ENCODE measurements at regions not wholly inside any gene's neighbourhood (a gene's known extent, or its start where the extent isn't known, plus 50 kb on each side); places are given as distances from the start of the nearest gene placed in this dataset.

DNA sequence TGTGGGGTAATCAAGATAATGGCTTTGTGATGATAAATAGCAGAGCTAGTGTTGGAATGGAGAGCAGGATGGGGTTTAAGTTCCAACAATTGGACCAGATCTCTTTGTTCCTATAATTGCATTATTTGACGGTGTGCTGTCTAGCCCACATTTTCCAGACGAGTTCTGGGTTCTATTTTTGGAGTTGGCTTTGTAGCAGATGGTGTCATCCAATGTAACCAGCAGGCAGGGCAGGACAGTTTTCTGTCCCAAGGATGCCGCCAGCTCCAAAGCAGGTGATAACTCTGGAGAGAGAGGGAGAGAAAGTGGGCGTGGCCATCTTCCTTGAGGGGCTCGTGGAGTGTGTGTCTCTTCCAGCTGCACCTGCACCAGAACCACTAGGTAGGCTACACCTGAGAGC lies 251.3 kb downstream of the KIF4B start:
- Histone ChIP-seq H3K9me3 (no peaks in the 10 kb centered on the region), H3K36me3 (no peaks in the 10 kb centered on the region), H3K4me3 (no peak overlapping the region), H3K27ac (no peak overlapping the region), H3K27me3 (no peaks in the 10 kb centered on the region), H3K4me1 (no peaks in the 10 kb centered on the region)
- intact Hi-C loops (cut with DNase I): no loop called here
- DNase-seq (no peak), ATAC-seq (no peak)
- TF ChIP-seq, protein P1, sequence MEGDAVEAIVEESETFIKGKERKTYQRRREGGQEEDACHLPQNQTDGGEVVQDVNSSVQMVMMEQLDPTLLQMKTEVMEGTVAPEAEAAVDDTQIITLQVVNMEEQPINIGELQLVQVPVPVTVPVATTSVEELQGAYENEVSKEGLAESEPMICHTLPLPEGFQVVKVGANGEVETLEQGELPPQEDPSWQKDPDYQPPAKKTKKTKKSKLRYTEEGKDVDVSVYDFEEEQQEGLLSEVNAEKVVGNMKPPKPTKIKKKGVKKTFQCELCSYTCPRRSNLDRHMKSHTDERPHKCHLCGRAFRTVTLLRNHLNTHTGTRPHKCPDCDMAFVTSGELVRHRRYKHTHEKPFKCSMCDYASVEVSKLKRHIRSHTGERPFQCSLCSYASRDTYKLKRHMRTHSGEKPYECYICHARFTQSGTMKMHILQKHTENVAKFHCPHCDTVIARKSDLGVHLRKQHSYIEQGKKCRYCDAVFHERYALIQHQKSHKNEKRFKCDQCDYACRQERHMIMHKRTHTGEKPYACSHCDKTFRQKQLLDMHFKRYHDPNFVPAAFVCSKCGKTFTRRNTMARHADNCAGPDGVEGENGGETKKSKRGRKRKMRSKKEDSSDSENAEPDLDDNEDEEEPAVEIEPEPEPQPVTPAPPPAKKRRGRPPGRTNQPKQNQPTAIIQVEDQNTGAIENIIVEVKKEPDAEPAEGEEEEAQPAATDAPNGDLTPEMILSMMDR (IDR thresholded peaks at IDR 0.05): no peak

DNA sequence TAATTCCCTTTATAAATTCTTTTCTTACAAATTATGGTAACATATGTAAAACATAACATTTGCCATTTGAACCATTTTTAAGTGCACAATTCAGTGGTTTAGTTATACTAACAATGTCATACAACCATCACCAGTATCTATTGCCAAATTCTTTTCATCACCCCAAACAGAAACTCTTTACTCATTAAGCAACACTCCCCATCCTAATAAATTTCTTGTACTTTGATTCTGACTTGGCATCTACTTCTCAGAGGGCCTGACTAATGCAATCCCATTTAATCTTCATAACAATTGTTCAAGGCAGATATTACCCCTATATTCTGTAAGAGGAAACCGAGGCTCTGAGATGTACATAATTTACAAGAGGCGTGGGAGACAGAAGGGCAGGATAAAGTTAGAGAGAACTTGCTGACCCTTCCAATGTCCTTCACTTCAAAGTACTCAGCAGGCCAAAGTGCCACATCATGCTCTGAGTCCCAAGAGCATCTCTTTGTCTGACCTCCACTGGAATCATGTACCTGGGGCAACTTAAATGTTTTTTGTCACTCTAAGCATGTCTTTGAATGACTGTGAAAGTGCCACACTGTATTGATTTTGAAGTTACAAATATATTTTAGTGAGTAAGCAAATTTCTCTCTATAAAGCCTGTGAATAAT lies 255.3 kb downstream of the KIF4B start:
- TF ChIP-seq, protein P1 (IDR thresholded peaks at IDR 0.05): no peak
- H3K27me3 ChIP-seq: no peaks in the 10 kb centered on the region
- H3K4me3 ChIP-seq: no peak overlapping the region
- DNase-seq (no peak), ATAC-seq (no peak)
- no peaks in the 10 kb centered on the region for H3K9me3 ChIP-seq
- intact Hi-C loops (cut with DNase I): no loop called here
- H3K36me3 ChIP-seq: no peaks in the 10 kb centered on the region
- H3K4me1 ChIP-seq: no peaks in the 10 kb centered on the region
- H3K27ac ChIP-seq: no peak overlapping the region

DNA sequence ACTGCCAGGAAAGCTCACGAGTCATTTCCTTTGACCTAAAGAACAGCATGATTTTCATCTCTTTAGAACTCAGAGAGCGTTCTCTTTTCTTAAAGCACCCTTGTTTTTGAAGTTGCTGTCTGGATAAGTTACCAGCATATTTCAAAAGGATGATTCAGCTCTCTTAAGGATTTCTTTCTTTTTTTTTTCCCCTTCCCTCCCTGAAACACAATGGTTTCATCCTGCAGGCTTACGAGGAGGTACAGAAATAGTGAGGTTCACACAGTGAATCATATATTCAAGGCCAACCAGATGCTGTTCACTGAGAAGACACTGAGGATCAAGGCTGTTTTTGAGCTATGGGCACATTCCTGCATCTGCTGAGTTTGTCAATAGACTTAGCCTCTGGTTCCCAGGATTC lies 257.2 kb downstream of the KIF4B start:
- H3K4me3 ChIP-seq: no peak overlapping the region
- DNase-seq (no peak), ATAC-seq (no peak)
- TF ChIP-seq, protein P1 (IDR thresholded peaks at IDR 0.05): no peak
- intact Hi-C loops (cut with DNase I): no loop called here
- H3K27me3 ChIP-seq: no peaks in the 10 kb centered on the region
- H3K36me3 ChIP-seq: no peaks in the 10 kb centered on the region
- H3K4me1 ChIP-seq: no peaks in the 10 kb centered on the region
- no peaks in the 10 kb centered on the region for H3K9me3 ChIP-seq
- H3K27ac ChIP-seq: no peak overlapping the region

DNA sequence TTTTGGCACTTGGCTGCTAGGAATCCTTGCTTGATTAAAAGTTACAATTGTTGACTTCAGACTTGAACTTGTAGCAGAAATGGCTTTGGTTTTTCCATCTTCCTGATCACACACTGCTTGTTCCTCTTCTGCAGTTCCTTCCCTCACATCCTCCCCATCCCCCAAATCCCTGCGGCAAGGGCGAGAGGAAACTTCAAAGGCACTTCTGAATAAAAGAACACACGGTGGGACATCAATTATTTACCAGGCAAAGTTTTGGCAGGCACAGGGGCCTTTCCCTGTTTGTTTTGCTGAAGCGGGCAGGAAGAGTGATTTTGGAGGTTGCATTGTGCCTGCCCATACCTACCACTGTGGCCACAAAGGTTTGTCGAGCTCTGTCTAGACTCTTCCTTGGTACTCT lies 260.9 kb downstream of the KIF4B start:
- Histone ChIP-seq H3K4me3 (no peak overlapping the region), H3K27ac (no peak overlapping the region), H3K27me3 (no peaks in the 10 kb centered on the region), H3K9me3 (no peaks in the 10 kb centered on the region), H3K4me1 (no peaks in the 10 kb centered on the region), H3K36me3 (no peaks in the 10 kb centered on the region)
- DNase-seq (no peak), ATAC-seq (no peak)
- intact Hi-C loops (cut with DNase I): no loop called here
- TF ChIP-seq, protein P1 (IDR thresholded peaks at IDR 0.05): no peak

DNA sequence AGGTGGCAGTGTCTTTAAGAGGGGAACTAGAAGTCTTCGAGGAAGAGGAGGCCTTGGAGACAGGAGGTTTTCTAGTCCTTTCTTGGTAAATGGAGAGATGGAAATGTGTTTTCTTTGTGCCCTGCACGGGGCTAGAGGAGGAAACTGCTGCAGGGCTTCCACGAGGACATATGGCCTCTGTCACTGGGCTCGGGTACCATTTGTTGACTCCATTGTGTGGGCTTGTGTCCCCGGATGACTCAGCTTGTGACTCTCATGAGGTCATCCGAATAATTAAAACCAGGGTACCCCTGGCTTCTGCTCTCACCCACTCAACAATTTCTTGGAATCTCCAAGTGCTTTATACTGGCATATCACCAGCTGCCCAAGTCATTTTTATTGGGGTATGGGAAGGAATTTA lies 261.7 kb downstream of the KIF4B start:
- DNase-seq (no peak), ATAC-seq (no peak)
- TF ChIP-seq, protein P1 (IDR thresholded peaks at IDR 0.05): no peak
- no peaks in the 10 kb centered on the region for H3K4me1 ChIP-seq
- no peaks in the 10 kb centered on the region for H3K9me3 ChIP-seq
- no peak overlapping the region for H3K4me3 ChIP-seq
- no peaks in the 10 kb centered on the region for H3K36me3 ChIP-seq
- no peak overlapping the region for H3K27ac ChIP-seq
- intact Hi-C loops (cut with DNase I): no loop called here
- no peaks in the 10 kb centered on the region for H3K27me3 ChIP-seq

DNA sequence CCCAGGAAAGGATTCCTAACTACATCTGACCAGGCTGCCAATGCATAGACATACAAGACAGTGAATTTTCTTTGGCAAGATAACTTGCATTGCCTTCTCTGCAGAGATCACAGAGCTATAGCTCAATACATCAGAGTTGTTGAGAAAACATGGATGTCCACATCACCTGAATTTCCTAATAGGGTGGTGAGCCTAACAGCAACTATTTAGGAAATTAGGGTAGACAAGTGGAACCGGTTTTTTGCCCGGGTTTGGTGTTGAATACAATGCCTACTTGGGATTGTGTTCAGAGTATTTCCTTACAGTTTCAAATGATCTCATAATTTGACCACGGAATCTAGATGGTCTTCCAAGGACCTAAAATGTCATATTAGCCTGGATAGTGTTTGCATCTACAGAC lies 262.7 kb downstream of the KIF4B start:
- H3K4me1 ChIP-seq: no peaks in the 10 kb centered on the region
- no peaks in the 10 kb centered on the region for H3K36me3 ChIP-seq
- H3K27me3 ChIP-seq: no peaks in the 10 kb centered on the region
- H3K4me3 ChIP-seq: no peak overlapping the region
- no peaks in the 10 kb centered on the region for H3K9me3 ChIP-seq
- TF ChIP-seq, protein P1 (IDR thresholded peaks at IDR 0.05): no peak
- intact Hi-C loops (cut with DNase I): no loop called here
- ATAC-seq: no peak
- no peak overlapping the region for H3K27ac ChIP-seq
- DNase-seq: no peak
